MM.1S (cell line): ENCODE measurements at regions not wholly inside any gene's neighbourhood (a gene's known extent, or its start where the extent isn't known, plus 50 kb on each side); places are given as distances from the start of the nearest gene placed in this dataset.

Experiments
- DNase-seq: peaks from one replicate; pipeline ENCODE4 v3.0.0-alpha.2; 2015
- H2AFZ ChIP-seq: fragments of 300-600 bp; sonication (generic); 2 replicates; pipeline ENCODE4 v1.6.0; 2016; ENCODE audit warnings: antibody characterized with exemption, low read length
- H3F3A ChIP-seq: fragments of 300-600 bp; sonication (generic); 2 replicates; pipeline ENCODE4 v1.6.1; 2016; ENCODE audit warnings: mild to moderate bottlenecking, antibody characterized with exemption, low read length, moderate library complexity, mixed read lengths; ENCODE audit not compliant: insufficient read depth
- H3K27ac ChIP-seq: fragments of 300-600 bp; sonication (generic); 2 replicates; pipeline ENCODE4 v1.5.1; 2016; ENCODE audit warnings: mild to moderate bottlenecking, low read length
- H3K27me3 ChIP-seq: fragments of 300-600 bp; sonication (generic); replicated peaks from 2 replicates; pipeline ENCODE4 v1.6.0; 2016; ENCODE audit warnings: low read length; ENCODE audit not compliant: insufficient read depth
- H3K36me3 ChIP-seq: fragments of 300-600 bp; sonication (generic); replicated peaks from 2 replicates; pipeline ENCODE4 v1.6.1; 2016; ENCODE audit warnings: mild to moderate bottlenecking, low read length, mixed read lengths; ENCODE audit not compliant: insufficient read depth
- H3K4me1 ChIP-seq: fragments of 300-600 bp; sonication (generic); 2 replicates; pipeline ENCODE4 v1.6.1; 2016; ENCODE audit warnings: low read length, mixed read lengths
- H3K4me2 ChIP-seq: fragments of 300-600 bp; sonication (generic); 2 replicates; pipeline ENCODE4 v1.6.0; 2016; ENCODE audit warnings: low read depth, low read length
- H3K4me3 ChIP-seq: fragments of 300-600 bp; sonication (generic); 2 replicates; pipeline ENCODE4 v1.5.1; 2016; ENCODE audit warnings: low read length, mixed read lengths
- H3K79me2 ChIP-seq: fragments of 300-600 bp; sonication (generic); 2 replicates; pipeline ENCODE4 v1.6.1; 2016; ENCODE audit warnings: mixed run types, low read length, mixed read lengths
- H3K9ac ChIP-seq: fragments of 300-600 bp; sonication (generic); 2 replicates; pipeline ENCODE4 v1.6.1; 2016; ENCODE audit warnings: low read length, mixed read lengths
- H3K9me2 ChIP-seq: fragments of 300-600 bp; sonication (generic); replicated peaks from 2 replicates; pipeline ENCODE4 v1.6.1; 2016; ENCODE audit warnings: mild to moderate bottlenecking, low read length, mixed read lengths; ENCODE audit not compliant: insufficient read depth
- H3K9me3 ChIP-seq: fragments of 300-600 bp; sonication (generic); replicated peaks from 2 replicates; pipeline ENCODE4 v1.6.1; 2016; ENCODE audit warnings: mild to moderate bottlenecking, low read length, mixed read lengths; ENCODE audit not compliant: insufficient read depth
- H4K20me1 ChIP-seq: fragments of 300-600 bp; sonication (generic); 2 replicates; pipeline ENCODE4 v1.6.1; 2016; ENCODE audit warnings: mild to moderate bottlenecking, low read length, moderate library complexity, mixed read lengths; ENCODE audit not compliant: insufficient read depth
- EZH2 ChIP-seq: fragments of 300-600 bp; sonication (generic); optimal IDR thresholded peaks from 2 replicates; pipeline ENCODE3; 2017; ENCODE audit warnings: low read depth, mild to moderate bottlenecking, antibody characterized with exemption, low read length, mixed read lengths
- EZH2phosphoT487 ChIP-seq: fragments of 300-600 bp; sonication (generic); IDR thresholded peaks from 2 replicates; pipeline ENCODE4 v1.6.1; 2018; ENCODE audit warnings: antibody characterized with exemption, low read length
- TF ChIP-seq, protein P1 (sequence below): fragments of 300-600 bp; sonication (generic); IDR thresholded peaks from 2 replicates; pipeline ENCODE4 v1.5.1; 2016; ENCODE audit warnings: antibody characterized with exemption, low read length, mixed read lengths

DNA sequence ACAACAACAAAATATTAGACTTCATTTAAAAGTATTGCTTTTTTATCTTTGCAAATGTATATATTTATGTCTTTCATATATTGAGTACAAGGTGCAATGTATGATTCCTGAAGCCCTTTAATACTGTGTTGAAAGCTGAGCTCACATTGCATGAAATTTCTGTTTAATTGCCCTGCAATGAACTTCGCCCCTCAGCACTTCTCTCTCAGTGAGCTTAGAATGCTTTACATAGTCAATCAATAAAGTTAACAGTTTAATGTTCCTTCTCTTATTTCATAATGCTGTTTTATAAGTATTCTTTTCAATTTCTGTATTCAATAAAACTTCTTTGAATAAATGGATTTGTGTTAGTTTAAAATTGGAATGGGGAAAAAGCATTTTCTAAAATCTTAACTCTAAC, 607.1 kb downstream of the SOX5 start:
- Histone ChIP-seq H4K20me1 (no peaks in the 10 kb centered on the region), H3K9me2 (no peaks in the 10 kb centered on the region), H3K4me2 (no peak overlapping the region), H3K27ac (no peak overlapping the region), H3K36me3 (no peaks in the 10 kb centered on the region), H3K9me3 (no peaks in the 10 kb centered on the region), H3K79me2 (no peaks in the 10 kb centered on the region), H3F3A (no peaks in the 10 kb centered on the region), H3K27me3 (no peaks in the 10 kb centered on the region), H3K4me1 (no peaks in the 10 kb centered on the region), H3K4me3 (no peak overlapping the region), H2AFZ (no peak overlapping the region), H3K9ac (no peak overlapping the region)
- no peak for DNase-seq
- TF ChIP-seq, protein P1, sequence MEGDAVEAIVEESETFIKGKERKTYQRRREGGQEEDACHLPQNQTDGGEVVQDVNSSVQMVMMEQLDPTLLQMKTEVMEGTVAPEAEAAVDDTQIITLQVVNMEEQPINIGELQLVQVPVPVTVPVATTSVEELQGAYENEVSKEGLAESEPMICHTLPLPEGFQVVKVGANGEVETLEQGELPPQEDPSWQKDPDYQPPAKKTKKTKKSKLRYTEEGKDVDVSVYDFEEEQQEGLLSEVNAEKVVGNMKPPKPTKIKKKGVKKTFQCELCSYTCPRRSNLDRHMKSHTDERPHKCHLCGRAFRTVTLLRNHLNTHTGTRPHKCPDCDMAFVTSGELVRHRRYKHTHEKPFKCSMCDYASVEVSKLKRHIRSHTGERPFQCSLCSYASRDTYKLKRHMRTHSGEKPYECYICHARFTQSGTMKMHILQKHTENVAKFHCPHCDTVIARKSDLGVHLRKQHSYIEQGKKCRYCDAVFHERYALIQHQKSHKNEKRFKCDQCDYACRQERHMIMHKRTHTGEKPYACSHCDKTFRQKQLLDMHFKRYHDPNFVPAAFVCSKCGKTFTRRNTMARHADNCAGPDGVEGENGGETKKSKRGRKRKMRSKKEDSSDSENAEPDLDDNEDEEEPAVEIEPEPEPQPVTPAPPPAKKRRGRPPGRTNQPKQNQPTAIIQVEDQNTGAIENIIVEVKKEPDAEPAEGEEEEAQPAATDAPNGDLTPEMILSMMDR: no peak
- TF ChIP-seq EZH2phosphoT487 (no peak), EZH2 (no peak)

DNA sequence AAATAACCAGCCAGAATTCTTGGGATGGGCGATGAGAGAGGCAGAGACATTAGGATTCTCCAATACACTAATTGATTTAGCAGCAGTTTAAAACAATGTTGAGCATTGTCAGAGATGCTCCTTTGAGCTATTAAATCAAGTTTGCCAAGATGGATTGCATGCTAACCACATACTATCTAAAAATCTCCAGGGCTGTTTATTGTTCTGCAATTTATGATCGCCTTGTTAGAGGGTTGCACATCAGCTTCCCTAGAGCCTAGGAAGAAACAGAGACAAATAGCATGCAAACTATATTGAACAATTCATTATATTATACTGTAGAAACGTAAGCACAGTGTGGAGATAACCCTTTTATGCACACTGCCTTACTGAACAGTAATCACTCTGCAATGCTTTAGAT, 599.9 kb downstream of the SOX5 start:
- Histone ChIP-seq H3K36me3 (no peaks in the 10 kb centered on the region), H3K9ac (no peak overlapping the region), H3K9me3 (no peaks in the 10 kb centered on the region), H3K4me1 (no peaks in the 10 kb centered on the region), H3K9me2 (no peaks in the 10 kb centered on the region), H3K4me3 (no peak overlapping the region), H3K27me3 (no peaks in the 10 kb centered on the region), H3K27ac (no peak overlapping the region), H3K79me2 (no peaks in the 10 kb centered on the region), H3F3A (no peaks in the 10 kb centered on the region), H2AFZ (no peak overlapping the region), H4K20me1 (no peaks in the 10 kb centered on the region), H3K4me2 (no peak overlapping the region)
- DNase-seq: no peak
- TF ChIP-seq EZH2phosphoT487 (no peak), EZH2 (no peak)
- TF ChIP-seq, protein P1: no peak

DNA sequence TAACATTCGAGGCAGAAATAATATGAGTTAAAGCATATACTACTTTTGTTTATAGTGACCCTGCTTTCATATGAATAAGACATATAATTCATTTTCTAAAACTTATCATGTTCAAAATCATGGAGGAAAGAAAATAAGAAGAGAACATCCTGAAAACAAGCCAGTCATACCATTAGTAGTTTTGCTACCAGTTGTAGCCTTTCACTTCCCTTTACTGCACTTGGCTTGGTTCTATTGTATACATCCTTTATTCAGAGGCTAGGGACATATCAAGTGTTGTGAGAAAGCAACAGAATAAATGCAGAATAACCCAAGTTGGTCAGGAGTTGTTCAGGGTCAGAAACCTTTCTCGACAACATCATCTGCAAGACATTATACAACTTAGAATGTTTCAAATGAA, 598.7 kb downstream of the SOX5 start:
- TF ChIP-seq, protein P1: no peak
- TF ChIP-seq EZH2phosphoT487 (no peak), EZH2 (no peak)
- no peak overlapping the region for H2AFZ ChIP-seq
- H3K79me2 ChIP-seq: no peaks in the 10 kb centered on the region
- no peaks in the 10 kb centered on the region for H4K20me1 ChIP-seq
- H3K4me2 ChIP-seq: no peak overlapping the region
- H3K36me3 ChIP-seq: no peaks in the 10 kb centered on the region
- no peak for DNase-seq
- H3K4me3 ChIP-seq: no peak overlapping the region
- no peaks in the 10 kb centered on the region for H3K9me2 ChIP-seq
- H3K4me1 ChIP-seq: no peaks in the 10 kb centered on the region
- H3K27ac ChIP-seq: no peak overlapping the region
- no peak overlapping the region for H3K9ac ChIP-seq
- H3K9me3 ChIP-seq: no peaks in the 10 kb centered on the region
- H3K27me3 ChIP-seq: no peaks in the 10 kb centered on the region
- no peaks in the 10 kb centered on the region for H3F3A ChIP-seq
